Frontal cortex (tissue), 3 donors: ENCODE measurements at regions not wholly inside any gene's neighbourhood (a gene's known extent, or its start where the extent isn't known, plus 50 kb on each side); places are given as distances from the start of the nearest gene placed in this dataset.

Source experiments
- DNase-seq, 2 donors: peaks; one replicate each; pipeline ENCODE4 v3.0.0; 2012; ENCODE audit warnings: low spot score in 2 of 2
- FAIRE-seq: peaks from 2 replicates; lab custom pipeline; 2012; peaks lifted over from hg19 to GRCh38; lab: Jason Lieb, UNC
- donor health status: control.
- donor health status: control.
- donor health status: control.

DNA sequence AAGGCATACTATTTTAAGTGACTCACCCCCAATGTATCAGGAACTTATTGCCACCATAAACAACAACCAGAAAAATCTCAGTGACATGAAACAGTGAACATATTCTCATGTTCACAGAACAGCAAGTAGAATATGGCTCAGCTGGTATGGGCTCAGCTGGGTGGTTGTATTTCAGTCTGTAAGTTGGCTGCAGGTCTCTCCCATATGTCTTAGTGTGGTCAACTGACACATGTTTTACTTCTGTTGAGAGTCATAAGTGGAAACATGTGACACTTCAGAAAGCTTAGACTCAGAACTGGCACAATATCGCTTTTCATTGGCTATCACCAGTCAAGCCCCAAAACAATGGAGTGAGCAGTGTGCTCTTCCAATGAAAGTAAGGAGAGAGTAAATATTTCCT lies 574.1 kb downstream of the HAO1 start:
- DNase-seq (no peak), FAIRE-seq (no peak)

DNA sequence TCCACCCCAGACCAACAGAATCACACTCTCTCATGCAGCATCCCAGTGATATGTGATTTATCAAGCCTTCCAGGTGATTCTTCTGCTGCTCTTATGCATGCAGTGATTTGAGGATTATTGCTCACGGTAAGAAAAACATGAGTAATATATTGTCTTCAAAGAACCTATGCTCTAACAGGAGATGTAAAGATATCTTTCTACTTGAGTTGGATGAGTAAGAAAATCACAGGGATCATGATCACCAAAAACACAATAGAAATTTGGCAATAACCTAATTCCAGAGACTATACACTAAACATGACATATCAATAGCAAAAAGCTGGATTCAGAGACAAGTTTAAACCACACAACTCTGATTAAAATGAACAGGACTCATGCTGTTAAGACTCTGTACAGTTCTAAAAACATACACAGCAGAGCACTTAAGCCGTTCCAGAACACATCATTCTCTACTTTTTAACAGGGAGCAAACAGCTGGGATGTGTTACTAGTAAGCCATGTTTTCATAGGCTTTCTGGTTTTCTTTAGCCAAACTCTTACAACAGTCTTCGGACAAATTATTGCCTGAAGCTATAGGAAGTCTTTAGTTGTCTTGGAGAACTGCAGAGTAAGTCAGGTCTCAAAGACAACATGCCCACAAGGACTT lies 568.6 kb downstream of the HAO1 start:
- FAIRE-seq (no peak), DNase-seq (no peak)

DNA sequence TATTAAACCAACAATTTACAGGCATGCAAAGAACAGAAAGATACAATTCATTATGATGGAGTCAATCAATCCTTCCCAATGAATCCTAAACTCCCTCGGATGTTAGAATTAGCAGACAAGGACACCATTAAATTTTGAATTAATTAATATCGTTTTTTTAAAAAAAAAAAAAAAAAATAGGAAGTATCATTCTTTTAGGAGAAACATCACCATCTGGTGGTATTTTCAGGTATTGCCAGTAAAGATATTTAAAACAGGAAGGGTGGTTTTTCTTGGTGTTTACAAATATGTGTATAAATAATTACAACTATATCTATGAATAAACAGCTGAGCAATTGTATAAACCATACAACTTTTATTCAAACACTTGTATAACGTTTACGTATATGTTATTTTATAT lies 564.4 kb downstream of the HAO1 start:
- no peak for DNase-seq
- peak; percentile 82 for FAIRE-seq

DNA sequence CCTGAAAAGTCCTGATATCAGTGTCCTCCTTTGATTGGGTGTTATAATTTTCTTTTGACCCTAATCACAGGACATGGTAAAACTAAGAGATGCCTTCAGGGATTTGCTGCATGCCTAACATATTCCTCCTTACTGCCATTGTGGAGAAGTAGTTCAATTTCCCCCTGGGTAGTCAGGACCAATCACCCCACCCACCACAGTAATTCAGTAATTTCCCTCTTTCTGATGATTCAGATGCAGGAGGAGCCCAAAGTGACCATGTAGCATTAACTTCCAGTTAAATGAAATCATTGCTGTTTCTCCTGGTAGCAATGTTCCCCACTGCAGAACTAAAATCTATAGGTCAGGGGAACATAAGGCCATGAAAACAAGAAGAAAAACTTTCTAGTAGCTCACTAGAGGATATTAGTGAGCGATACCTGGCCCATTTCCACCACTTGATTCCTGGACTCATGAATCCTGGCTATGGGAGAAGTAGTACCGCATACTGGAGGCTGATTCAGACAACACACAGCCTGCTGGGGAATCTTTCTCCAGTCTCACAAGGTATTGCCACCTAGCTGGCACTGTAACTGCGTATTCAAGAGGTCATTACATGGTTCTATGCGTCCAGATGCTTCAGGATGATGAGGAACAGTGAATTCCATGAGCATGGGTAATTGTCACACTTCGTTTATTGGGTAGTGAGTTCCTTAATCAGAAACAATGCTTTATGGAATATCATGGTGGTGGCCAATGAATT lies 561.2 kb downstream of the HAO1 start:
- DNase-seq: no peak
- FAIRE-seq: no peak

DNA sequence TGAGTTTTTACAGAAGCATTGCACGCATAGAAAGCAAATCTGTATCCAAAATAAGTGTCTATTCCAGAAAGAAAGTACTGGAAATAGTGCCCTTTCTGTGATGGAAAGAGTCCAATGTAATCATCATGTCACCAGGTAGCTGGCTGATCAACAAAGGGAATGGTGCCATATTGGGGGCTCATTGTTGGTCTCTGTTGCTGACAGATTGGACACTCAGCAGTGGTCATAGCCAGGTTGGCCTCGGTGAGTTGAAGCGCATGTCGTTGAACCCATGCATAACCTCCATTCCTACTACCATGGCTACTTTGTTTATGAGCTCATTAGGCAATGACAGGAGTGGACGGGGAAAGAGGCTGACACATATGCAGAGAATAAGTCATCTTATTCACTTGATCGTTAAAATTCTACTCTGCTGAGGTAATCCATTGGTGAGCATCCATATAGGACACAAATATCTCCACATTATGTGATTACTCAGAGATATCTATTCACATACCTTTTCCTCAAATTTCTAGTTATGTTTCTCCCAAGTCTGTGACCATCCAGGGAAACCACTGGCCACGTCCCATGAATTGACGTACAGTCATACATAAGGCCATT lies 560.5 kb downstream of the HAO1 start:
- FAIRE-seq (no peak), DNase-seq (no peak)

DNA sequence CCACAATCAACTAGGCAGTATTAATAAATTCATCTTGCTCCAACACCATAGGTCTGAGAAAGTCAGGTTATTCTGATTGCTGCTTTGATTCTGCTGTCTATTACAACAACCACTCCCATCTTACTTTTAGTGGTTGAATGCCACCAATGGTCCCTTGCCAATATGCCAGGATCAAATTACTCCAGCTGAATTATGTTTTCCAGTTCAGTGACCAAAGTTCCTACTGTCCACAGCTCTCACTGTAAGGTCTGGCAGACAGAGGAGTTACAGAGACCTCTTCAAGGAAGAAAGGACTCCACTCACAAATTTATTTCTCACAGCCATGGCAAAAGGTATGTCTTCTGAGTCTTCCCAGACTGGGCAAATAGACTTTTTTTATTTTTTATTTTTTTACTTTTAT lies 557.0 kb downstream of the HAO1 start:
- DNase-seq (no peak), FAIRE-seq (no peak)

DNA sequence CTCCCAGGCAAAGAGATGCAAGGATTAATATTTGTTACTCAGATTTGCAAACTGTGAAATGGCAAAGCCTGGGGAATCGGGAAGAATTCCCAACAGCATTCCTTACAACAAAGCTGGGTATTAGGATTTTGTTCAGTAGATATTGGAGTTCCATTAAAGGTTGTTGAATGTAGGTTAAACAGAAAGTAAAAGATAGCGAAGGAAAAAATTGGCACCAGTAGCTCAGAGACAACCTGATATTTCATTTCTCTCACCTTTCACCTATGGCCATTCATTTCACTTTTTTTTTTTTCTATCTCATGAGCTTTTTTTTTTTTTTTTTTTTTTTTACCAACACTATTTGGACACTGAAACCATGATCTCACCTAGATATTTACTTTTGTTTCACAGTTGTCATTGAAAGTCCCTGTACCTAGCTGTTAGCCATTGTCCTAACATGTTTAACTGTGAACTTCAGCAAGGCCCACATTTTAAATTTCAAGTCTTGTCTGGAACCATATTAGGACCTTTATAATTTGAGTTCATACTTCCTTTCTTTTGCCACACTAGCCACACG lies 552.5 kb downstream of the HAO1 start:
- DNase-seq (no peak), FAIRE-seq (no peak)

DNA sequence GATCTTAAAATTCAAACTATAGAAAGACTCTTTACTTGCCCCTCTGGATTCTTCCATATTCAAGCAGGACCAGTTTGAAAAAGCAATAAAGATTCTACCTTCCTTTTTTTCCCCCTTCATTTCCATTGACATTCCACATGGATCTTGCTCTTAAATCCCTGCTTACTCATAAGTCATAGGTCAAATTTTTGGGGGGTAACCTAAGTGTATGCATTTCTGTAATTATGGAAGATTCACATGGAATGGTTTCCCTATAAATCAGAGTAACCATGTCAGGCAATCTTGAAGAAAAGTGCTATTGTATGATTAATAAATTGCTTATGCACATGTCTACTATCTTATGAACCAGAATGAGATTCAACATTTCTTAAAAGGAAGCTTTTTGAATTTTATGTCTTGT lies 551.0 kb downstream of the HAO1 start:
- no peak for FAIRE-seq
- DNase-seq: no peak

DNA sequence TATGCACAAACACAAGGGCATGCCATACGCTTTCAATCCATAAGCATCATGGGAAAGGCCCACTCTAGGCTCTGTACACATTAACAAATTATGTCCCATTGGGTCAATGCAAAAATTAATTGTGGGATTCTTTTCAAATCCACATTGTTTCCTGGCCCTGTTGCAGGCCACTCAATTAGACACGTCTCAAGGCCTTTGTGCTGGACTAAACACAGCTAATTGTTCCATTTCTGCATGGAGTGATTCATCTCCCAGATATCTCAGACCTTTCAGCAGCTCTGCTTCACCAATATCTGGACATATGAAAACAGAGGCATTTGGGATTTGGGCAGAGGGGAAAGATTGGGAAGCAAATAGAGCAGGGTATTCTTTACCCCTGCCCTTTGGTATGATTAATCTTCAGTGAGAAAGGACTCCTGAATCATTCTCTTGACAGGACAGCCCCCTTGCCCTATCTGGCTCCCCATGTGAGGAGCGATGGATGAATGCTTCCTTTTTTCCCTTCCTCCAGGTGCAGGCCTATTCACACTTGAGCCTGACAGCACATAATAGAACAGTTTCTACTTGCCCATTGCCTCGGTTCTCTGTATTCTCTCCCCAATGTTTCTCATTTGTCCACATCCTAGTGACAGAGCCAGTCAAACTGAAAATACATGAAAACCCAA lies 547.6 kb downstream of the HAO1 start:
- no peak for FAIRE-seq
- DNase-seq: no peak

DNA sequence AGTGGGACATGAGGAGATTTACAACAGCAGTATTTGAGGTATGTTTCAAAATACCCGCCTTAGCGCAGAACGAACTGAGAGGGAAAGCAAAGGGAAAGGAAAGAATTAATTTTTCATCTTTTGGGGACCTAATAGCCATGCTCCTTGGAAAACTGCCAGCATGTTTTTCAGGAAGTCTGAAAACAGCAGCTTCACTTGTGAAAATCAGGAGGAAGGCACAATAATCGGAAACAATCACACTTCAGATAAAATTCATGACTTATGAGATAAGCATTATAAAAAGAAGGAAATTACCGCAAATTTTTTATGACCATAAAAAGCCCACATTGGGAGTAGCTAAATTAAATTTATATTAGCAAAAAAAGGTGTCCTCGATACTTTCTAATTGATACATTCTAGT lies 541.1 kb downstream of the HAO1 start:
- DNase-seq: no peak
- FAIRE-seq: no peak

DNA sequence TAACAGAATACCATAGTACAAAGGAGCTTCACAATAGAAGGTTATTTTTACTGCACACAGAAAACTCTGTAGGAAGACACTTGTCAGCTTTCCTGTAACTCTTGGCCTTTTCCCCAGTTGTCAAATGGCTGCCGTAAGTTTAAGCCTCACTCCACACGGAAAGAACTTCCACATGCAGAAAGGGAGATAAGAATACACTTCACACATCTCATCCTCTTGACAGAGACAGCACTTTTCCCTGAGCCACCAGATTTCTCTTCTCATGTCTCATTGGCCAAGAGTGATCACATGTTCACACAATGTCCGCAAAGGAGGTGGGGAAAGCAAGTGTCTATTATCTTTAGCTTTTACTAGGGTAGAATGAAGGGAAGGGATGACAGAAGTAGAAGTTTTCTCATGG lies 540.7 kb downstream of the HAO1 start:
- FAIRE-seq (no peak), DNase-seq (no peak)

DNA sequence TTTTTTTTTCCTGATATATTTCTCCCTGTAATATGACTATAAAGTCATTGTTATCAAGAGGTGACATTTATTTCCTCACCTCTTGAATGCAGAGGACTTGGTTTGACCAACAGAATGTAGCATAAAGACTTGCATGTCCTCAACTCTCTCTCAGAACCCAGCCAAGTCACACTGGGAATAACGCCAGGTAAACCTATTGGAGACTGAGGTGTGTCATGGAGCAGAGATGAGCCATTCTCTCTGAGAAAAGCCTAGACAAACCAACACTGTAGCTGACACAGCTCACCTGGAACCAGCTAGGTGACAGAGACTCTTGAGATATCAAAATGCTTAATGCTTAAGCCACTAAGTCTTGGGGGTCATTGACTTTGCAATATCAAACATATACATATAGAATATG lies 533.6 kb downstream of the HAO1 start:
- no peak for DNase-seq
- no peak for FAIRE-seq

DNA sequence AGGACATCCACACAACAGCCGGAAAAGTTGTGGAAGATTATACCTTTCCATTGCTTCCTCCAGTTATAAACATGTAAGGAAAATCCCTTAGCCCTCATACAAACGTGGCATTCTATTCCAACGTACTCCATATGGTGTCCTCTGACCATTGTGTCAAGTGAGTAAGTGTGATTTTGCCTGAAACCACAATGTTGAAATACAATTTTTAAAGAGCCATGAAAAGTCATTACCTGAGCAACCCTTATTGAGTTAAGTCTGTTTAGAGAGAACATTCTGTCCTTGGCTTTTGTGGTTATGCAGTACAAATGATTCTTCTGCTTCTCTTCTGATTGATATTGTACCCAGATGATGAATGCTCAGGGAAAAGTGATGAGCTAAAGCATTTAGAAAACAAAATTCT lies 530.1 kb downstream of the HAO1 start:
- FAIRE-seq: no peak

DNA sequence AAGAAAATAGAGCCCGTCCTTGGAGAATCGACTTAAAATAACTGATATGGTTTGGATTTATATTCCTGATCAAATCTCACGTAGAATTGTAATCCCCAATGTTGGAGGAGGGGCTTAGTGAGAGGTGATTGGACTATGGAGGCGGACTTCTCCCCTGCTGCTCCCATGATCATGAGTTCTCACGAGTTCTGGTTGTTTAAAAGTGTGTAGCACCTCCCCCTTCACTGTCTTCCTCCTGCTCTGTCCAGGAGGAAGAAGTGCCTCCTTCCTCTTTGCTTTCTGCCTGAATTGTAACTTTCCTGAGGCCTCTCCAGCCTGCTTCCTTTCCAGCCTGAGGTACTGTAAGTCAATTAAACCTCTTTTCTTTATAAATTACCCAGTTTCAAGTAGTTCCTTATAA lies 529.2 kb downstream of the HAO1 start:
- FAIRE-seq: no peak
- DNase-seq: no peak

More for the DNA sequence above, 530.1 kb downstream of the HAO1 start:
- DNase-seq: no peak

DNA sequence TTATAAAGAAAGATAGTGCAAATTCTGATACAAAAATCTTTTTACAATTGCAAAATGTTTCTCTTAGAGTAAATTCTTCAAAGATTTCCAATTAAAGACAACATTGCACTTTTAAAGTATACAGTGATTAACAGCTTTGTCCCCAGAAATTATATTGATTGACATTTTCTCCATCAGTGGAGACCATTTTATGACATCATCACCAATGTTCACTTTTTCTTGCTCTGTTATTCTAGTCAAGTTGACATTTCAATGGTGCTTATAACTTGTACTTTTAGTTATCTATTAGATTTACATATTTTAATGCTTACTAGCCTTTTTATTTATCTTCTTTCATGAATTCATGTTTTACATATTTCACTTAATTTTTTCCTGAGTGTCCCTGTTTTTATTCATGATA lies 524.8 kb downstream of the HAO1 start:
- DNase-seq (no peak), FAIRE-seq (no peak)

DNA sequence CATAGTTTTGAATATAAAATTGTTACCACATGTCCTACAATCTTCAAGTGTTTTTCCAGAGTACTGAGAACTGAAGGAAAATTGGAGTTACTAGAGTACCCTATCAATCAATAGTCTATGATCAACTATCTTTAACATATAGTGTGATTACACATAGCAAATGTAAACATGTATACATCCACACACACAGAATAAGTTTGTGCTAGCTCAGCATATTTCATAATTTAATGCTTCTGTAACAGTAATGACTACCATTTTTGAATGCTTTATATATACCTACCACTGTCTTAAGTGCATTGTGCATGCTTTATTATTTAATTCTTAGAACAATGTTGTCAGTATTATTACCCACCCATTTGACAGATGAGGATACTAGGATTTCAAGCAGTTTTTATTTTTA lies 523.9 kb downstream of the HAO1 start:
- DNase-seq (no peak), FAIRE-seq (no peak)

DNA sequence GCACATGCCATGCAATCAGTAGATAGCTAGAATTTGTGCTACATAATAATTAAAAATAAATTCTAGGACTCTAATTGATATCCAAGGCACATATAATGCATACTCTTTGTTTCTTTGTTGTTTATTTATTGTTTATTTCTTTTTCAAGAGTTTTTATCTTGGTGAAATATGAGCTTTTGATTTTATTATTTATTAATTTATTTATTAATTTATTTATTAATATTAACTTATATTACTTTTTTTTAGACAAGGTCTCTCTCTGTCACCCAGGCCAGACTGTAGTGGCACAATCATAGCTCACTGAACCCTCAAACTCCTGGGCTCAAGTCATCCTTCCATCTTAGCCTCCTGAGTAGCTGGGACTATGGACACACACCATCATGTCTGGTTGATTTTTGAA lies 519.9 kb downstream of the HAO1 start:
- FAIRE-seq (no peak), DNase-seq (no peak)

DNA sequence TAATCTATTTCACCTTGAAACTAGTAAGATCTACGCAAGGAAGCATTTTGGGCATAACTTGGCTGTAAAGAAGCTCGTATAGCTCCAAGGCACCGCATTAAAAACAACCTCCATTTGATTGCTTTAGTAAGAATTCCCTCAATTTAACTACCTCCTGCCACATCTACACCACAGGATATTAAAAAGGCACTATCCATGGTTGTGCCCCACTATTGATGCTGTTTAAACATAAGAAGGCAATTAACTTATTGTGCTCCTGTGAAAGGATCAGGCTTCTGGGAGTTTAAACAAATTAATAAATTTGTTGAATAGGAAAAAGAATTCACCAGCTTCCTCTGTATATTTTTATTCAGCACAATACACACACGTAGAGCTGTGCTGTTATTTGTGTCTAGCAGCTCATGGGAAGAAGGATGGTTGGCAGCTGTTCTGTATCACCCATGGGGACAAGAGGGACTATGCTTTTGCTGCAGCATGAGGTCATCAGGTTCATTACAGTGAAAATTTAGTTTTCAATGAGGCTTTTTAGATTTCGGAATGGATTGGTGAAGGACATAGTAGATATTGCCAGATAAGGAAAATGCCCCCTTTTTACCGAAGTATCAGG lies 513.3 kb downstream of the HAO1 start:
- DNase-seq (no peak), FAIRE-seq (no peak)

DNA sequence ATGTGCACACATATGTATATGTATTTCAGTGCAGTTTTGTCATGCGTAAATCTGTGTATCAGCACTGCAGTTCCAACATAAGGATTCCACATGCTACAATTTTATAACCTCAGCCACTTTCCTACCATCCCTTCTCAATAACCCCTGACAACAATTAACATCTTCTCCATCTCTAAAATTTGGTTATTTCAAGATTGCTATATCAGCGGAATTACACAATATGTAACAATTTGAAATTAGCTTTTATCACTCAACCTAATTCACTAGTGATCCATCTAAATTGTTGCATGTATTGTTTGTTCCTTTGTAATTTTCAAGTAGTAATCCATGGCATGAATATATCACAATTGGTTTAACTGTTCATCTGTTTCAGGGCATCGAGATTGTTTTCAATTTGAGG lies 511.3 kb downstream of the HAO1 start:
- no peak for DNase-seq
- FAIRE-seq: no peak

DNA sequence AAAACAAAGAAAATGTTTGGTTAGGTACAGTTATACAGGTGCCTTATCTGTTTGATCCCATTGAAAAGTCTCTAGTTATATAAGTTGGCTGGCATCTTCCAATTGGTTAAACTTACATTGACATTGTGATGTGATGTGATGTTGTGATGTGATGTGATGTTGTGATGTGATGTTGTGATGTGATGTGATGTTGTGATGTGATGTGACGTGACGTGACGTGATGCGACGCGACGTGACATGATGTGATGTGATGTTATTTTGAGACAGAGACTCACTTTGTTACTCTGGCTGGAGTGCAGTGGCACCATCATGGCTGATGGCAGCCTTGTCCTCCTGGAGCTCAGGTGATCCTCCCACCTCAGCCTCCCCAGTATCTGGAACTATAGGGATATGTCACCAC lies 507.6 kb downstream of the HAO1 start:
- DNase-seq (no peak), FAIRE-seq (no peak)
